ENCODE measurements at regions not wholly inside any gene's neighbourhood (a gene's known extent, or its start where the extent isn't known, plus 50 kb on each side); places are given as distances from the start of the nearest gene placed in this dataset.

GRCh38 chr5:24720743-24721142 lies 76.0 kb upstream of the CDH10 start:
- TF ChIP-seq CTCF (IDR thresholded peaks at IDR 0.05; ENCODE audit: low read depth, low read length, poor library complexity, severe bottlenecking): no peak
- no peak for TF ChIP-seq EZH2phosphoT487 (IDR thresholded peaks at IDR 0.05; ENCODE audit: borderline replicate concordance, low read length)

Data from DOHH2 (cell line).